ENCODE measurements at regions not wholly inside any gene's neighbourhood (a gene's known extent, or its start where the extent isn't known, plus 50 kb on each side); places are given as distances from the start of the nearest gene placed in this dataset.
A peak's percentile ranks its signal among the peaks of the same experiment; 100 is the strongest.
"Not testable (repeated sequence)": the region's sequence is repeated elsewhere in the genome, so short reads cannot be mapped to it uniquely, and the experiment has no call there.

DNA sequence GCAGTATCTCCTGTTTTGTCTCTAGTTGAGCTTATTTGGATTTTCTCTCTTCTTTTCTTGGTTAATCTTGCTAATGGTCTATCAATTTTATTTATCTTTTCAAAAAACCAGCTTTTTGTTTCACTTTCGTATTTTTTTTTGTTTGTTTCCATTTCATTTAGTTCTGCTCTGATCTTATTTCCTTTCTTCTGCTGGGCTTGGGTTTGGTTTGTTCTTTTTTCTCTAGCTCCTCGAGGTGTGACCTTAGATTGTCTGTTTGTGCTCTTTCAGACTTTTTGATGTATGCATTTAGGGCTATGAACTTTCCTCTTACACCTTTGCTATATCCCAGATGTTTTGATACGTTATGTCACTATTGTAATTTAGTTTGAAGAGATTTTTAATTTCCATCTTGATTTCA, 353.3 kb downstream of the SV2B start:
- WGBS (ENCODE audit: insufficient coverage, low coverage, missing lambda C conversion rate): 0% methylated on average over 3 of the region's 3 CpGs
- ATAC-seq; H3K79me2 ChIP-seq (ENCODE audit: control insufficient read depth, insufficient read depth, low read length); H2AFZ ChIP-seq (ENCODE audit: low read depth, low read length); H3K4me2 ChIP-seq (ENCODE audit: insufficient read depth, low read length); H3K36me3 ChIP-seq (ENCODE audit: control insufficient read depth, insufficient read depth, low read length); H3K27me3 ChIP-seq (ENCODE audit: control insufficient read depth in 2 of 2, insufficient read depth in 2 of 2, low read length in 2 of 2); H3K4me3 ChIP-seq; in situ Hi-C loops (cut with MboI); H3K9ac ChIP-seq (ENCODE audit: insufficient read depth in 1 of 2, low read depth in 2 of 2, low read length in 2 of 2); FAIRE-seq; DNase-seq (ENCODE audit: extremely low read depth in 1 of 4, low spot score in 3 of 4); CTCF ChIA-PET (ENCODE audit: low intra/inter-chr PET ratio); H3K9me1 ChIP-seq (ENCODE audit: control insufficient read depth, insufficient read depth, low read length); H4K20me1 ChIP-seq (replicated peaks; ENCODE audit: control insufficient read depth, insufficient read depth, low read length); BruUV-seq (replicated peaks); H3K9me3 ChIP-seq (replicated peaks; ENCODE audit: control insufficient read depth, insufficient read depth, low read depth, low read length); H3K27ac ChIP-seq (ENCODE audit: extremely low read depth, low read depth, low read length); H3K4me1 ChIP-seq (replicated peaks in 1 of 2; ENCODE audit: control insufficient read depth in 2 of 2, insufficient read depth in 2 of 2, low read length in 2 of 2); intact Hi-C loops (cut with micrococcal nuclease): not testable (repeated sequence)
- POLR2A ChIA-PET: interaction anchor here (1.4 to 1.6 kb wide), 2 partner anchors 9 to 14 kb away, joined by 3 to 4 read pairs; no protein-coding TSS in a partner anchor

DNA sequence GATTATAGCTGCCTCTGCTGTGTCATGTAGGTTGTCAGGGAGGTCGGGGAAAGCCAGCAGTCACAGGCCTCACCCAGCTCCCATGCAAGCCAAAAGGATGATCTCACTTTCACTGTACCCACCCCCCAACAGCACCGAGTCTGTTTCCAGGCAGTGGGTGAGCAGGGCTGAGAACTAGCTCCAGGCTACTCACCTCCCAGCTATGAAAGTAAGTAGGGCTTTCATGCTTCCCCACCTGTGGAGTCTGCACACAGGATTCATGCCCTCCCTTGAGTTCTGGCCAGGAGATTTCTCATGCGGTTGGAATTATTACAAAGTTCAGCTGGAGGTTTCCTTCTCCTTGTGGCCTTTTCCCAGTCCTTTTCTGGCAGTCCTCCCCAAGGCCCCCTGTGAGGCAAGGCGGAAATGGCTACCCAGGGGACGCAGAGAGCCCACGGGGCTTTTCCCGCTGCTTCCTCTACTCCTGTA, 356.2 kb downstream of the SV2B start:
- CTCF ChIA-PET (ENCODE audit: low intra/inter-chr PET ratio): no interaction called here
- H3K9me1 ChIP-seq (ENCODE audit: control insufficient read depth, insufficient read depth, low read length): no peaks in the 10 kb centered on the region
- no TSS peak for BruUV-seq (replicated peaks)
- no peak for ATAC-seq
- TF ChIP-seq, protein P1, sequence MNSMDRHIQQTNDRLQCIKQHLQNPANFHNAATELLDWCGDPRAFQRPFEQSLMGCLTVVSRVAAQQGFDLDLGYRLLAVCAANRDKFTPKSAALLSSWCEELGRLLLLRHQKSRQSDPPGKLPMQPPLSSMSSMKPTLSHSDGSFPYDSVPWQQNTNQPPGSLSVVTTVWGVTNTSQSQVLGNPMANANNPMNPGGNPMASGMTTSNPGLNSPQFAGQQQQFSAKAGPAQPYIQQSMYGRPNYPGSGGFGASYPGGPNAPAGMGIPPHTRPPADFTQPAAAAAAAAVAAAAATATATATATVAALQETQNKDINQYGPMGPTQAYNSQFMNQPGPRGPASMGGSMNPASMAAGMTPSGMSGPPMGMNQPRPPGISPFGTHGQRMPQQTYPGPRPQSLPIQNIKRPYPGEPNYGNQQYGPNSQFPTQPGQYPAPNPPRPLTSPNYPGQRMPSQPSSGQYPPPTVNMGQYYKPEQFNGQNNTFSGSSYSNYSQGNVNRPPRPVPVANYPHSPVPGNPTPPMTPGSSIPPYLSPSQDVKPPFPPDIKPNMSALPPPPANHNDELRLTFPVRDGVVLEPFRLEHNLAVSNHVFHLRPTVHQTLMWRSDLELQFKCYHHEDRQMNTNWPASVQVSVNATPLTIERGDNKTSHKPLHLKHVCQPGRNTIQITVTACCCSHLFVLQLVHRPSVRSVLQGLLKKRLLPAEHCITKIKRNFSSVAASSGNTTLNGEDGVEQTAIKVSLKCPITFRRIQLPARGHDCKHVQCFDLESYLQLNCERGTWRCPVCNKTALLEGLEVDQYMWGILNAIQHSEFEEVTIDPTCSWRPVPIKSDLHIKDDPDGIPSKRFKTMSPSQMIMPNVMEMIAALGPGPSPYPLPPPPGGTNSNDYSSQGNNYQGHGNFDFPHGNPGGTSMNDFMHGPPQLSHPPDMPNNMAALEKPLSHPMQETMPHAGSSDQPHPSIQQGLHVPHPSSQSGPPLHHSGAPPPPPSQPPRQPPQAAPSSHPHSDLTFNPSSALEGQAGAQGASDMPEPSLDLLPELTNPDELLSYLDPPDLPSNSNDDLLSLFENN (IDR thresholded peaks at IDR 0.05; ENCODE audit: low read depth in 2 of 2, low read length in 2 of 2): no peak
- TF ChIP-seq, protein P2, sequence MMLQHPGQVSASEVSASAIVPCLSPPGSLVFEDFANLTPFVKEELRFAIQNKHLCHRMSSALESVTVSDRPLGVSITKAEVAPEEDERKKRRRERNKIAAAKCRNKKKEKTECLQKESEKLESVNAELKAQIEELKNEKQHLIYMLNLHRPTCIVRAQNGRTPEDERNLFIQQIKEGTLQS (IDR thresholded peaks at IDR 0.05): peak; percentile 24; the same call in 1 of the 2 replicates
- TF ChIP-seq, protein P2 (CRISPR knock-in tag; conservative IDR thresholded peaks at IDR 0.05): no peak
- no peak overlapping the region for H3K4me3 ChIP-seq
- H3K79me2 ChIP-seq (ENCODE audit: control insufficient read depth, insufficient read depth, low read length): no peaks in the 10 kb centered on the region
- H3K36me3 ChIP-seq (ENCODE audit: control insufficient read depth, insufficient read depth, low read length): no peaks in the 10 kb centered on the region
- 60% methylated on average over 6 of the region's 7 CpGs for WGBS (ENCODE audit: insufficient coverage, low coverage, missing lambda C conversion rate)
- no peak overlapping the region; the same call in 1 of the 2 replicates for H2AFZ ChIP-seq (ENCODE audit: low read depth, low read length)
- H3K27ac ChIP-seq (ENCODE audit: extremely low read depth, low read depth, low read length): no peak overlapping the region
- no peaks in the 10 kb centered on the region for H3K27me3 ChIP-seq (ENCODE audit: control insufficient read depth in 2 of 2, insufficient read depth in 2 of 2, low read length in 2 of 2)
- POLR2A ChIA-PET: no interaction called here
- in situ Hi-C loops (cut with MboI): no loop called here
- H3K9ac ChIP-seq (ENCODE audit: insufficient read depth in 1 of 2, low read depth in 2 of 2, low read length in 2 of 2): no peak overlapping the region; a peak in 1 of 4 replicates
- H3K4me1 ChIP-seq (replicated peaks in 1 of 2; ENCODE audit: control insufficient read depth in 2 of 2, insufficient read depth in 2 of 2, low read length in 2 of 2): peaks cover 0 to 3% of the 10 kb centered on the region in 2 experiments; a peak in 1 of 5 replicates
- H3K9me3 ChIP-seq (replicated peaks; ENCODE audit: control insufficient read depth, insufficient read depth, low read depth, low read length): no peaks in the 10 kb centered on the region
- no peak for DNase-seq (ENCODE audit: extremely low read depth in 1 of 4, low spot score in 3 of 4)
- intact Hi-C loops (cut with micrococcal nuclease): no loop called here
- H3K4me2 ChIP-seq (ENCODE audit: insufficient read depth, low read length): no peak overlapping the region
- no peaks in the 10 kb centered on the region for H4K20me1 ChIP-seq (replicated peaks; ENCODE audit: control insufficient read depth, insufficient read depth, low read length)
- no peak for FAIRE-seq
